ENCODE measurements at regions not wholly inside any gene's neighbourhood (a gene's known extent, or its start where the extent isn't known, plus 50 kb on each side); places are given as distances from the start of the nearest gene placed in this dataset.

DNA sequence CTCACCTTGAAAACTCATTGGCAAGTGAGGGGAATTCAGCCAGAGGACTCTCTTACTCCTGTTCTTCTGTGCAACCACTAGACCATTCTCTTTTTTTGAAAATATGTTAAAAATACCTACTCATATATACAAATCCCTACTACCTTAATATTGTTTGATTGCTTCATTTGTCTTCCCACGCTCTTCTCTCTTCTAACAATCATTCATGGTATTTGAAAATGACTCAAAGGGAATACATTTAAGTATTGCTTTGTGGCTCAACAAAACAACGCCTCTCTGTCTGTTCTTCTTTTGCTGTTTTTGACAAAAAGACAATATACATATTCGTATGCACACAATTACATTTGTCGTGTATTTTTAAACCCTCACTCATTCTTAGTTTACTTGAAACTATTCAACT is 589.4 kb downstream of the ANKRD50 start:
- no peak for TF ChIP-seq POLR2A (IDR thresholded peaks at IDR 0.05; ENCODE audit: low read length)
- TF ChIP-seq GATA1 (IDR thresholded peaks at IDR 0.05; ENCODE audit: low read depth, low read length), result no peak

Data from erythroblast (primary cell).